MM.1S (cell line): ENCODE measurements at regions not wholly inside any gene's neighbourhood (a gene's known extent, or its start where the extent isn't known, plus 50 kb on each side); places are given as distances from the start of the nearest gene placed in this dataset.

ENCODE experiments used
- DNase-seq: peaks from one replicate; pipeline ENCODE4 v3.0.0-alpha.2; 2015
- H2AFZ ChIP-seq: fragments of 300-600 bp; sonication (generic); 2 replicates; pipeline ENCODE4 v1.6.0; 2016; ENCODE audit warnings: antibody characterized with exemption, low read length
- H3F3A ChIP-seq: fragments of 300-600 bp; sonication (generic); 2 replicates; pipeline ENCODE4 v1.6.1; 2016; ENCODE audit warnings: mild to moderate bottlenecking, antibody characterized with exemption, low read length, moderate library complexity, mixed read lengths; ENCODE audit not compliant: insufficient read depth
- H3K27ac ChIP-seq: fragments of 300-600 bp; sonication (generic); 2 replicates; pipeline ENCODE4 v1.5.1; 2016; ENCODE audit warnings: mild to moderate bottlenecking, low read length
- H3K27me3 ChIP-seq: fragments of 300-600 bp; sonication (generic); replicated peaks from 2 replicates; pipeline ENCODE4 v1.6.0; 2016; ENCODE audit warnings: low read length; ENCODE audit not compliant: insufficient read depth
- H3K36me3 ChIP-seq: fragments of 300-600 bp; sonication (generic); replicated peaks from 2 replicates; pipeline ENCODE4 v1.6.1; 2016; ENCODE audit warnings: mild to moderate bottlenecking, low read length, mixed read lengths; ENCODE audit not compliant: insufficient read depth
- H3K4me1 ChIP-seq: fragments of 300-600 bp; sonication (generic); 2 replicates; pipeline ENCODE4 v1.6.1; 2016; ENCODE audit warnings: low read length, mixed read lengths
- H3K4me2 ChIP-seq: fragments of 300-600 bp; sonication (generic); 2 replicates; pipeline ENCODE4 v1.6.0; 2016; ENCODE audit warnings: low read depth, low read length
- H3K4me3 ChIP-seq: fragments of 300-600 bp; sonication (generic); 2 replicates; pipeline ENCODE4 v1.5.1; 2016; ENCODE audit warnings: low read length, mixed read lengths
- H3K79me2 ChIP-seq: fragments of 300-600 bp; sonication (generic); 2 replicates; pipeline ENCODE4 v1.6.1; 2016; ENCODE audit warnings: mixed run types, low read length, mixed read lengths
- H3K9ac ChIP-seq: fragments of 300-600 bp; sonication (generic); 2 replicates; pipeline ENCODE4 v1.6.1; 2016; ENCODE audit warnings: low read length, mixed read lengths
- H3K9me2 ChIP-seq: fragments of 300-600 bp; sonication (generic); replicated peaks from 2 replicates; pipeline ENCODE4 v1.6.1; 2016; ENCODE audit warnings: mild to moderate bottlenecking, low read length, mixed read lengths; ENCODE audit not compliant: insufficient read depth
- H3K9me3 ChIP-seq: fragments of 300-600 bp; sonication (generic); replicated peaks from 2 replicates; pipeline ENCODE4 v1.6.1; 2016; ENCODE audit warnings: mild to moderate bottlenecking, low read length, mixed read lengths; ENCODE audit not compliant: insufficient read depth
- H4K20me1 ChIP-seq: fragments of 300-600 bp; sonication (generic); 2 replicates; pipeline ENCODE4 v1.6.1; 2016; ENCODE audit warnings: mild to moderate bottlenecking, low read length, moderate library complexity, mixed read lengths; ENCODE audit not compliant: insufficient read depth
- CTCF ChIP-seq: fragments of 300-600 bp; sonication (generic); IDR thresholded peaks from 2 replicates; pipeline ENCODE4 v1.5.1; 2016; ENCODE audit warnings: antibody characterized with exemption, low read length, mixed read lengths
- EZH2 ChIP-seq: fragments of 300-600 bp; sonication (generic); optimal IDR thresholded peaks from 2 replicates; pipeline ENCODE3; 2017; ENCODE audit warnings: low read depth, mild to moderate bottlenecking, antibody characterized with exemption, low read length, mixed read lengths
- EZH2phosphoT487 ChIP-seq: fragments of 300-600 bp; sonication (generic); IDR thresholded peaks from 2 replicates; pipeline ENCODE4 v1.6.1; 2018; ENCODE audit warnings: antibody characterized with exemption, low read length

- no peaks in the 10 kb centered on the region for H3K36me3 ChIP-seq
- H4K20me1 ChIP-seq: no peaks in the 10 kb centered on the region
- H3K9ac ChIP-seq: no peak overlapping the region
- H3K79me2 ChIP-seq: no peaks in the 10 kb centered on the region
- H3K9me3 ChIP-seq: no peaks in the 10 kb centered on the region
- H3K4me2 ChIP-seq: no peak overlapping the region
- no peaks in the 10 kb centered on the region for H3K4me1 ChIP-seq
- no peak for TF ChIP-seq EZH2
- TF ChIP-seq EZH2phosphoT487: no peak
- TF ChIP-seq CTCF: no peak
- no peak overlapping the region for H2AFZ ChIP-seq
- no peaks in the 10 kb centered on the region for H3K9me2 ChIP-seq
- H3K27me3 ChIP-seq: no peaks in the 10 kb centered on the region
- no peak overlapping the region for H3K4me3 ChIP-seq
- DNase-seq: no peak
- no peaks in the 10 kb centered on the region for H3F3A ChIP-seq
- no peak overlapping the region for H3K27ac ChIP-seq
Observed at GRCh38 chr22:34004058-34004457, 83.8 kb upstream of the LARGE1 start.

- H3K9me2 ChIP-seq: no peaks in the 10 kb centered on the region
- no peaks in the 10 kb centered on the region for H3K79me2 ChIP-seq
- no peak overlapping the region for H3K4me3 ChIP-seq
- H4K20me1 ChIP-seq: no peaks in the 10 kb centered on the region
- no peak overlapping the region for H3K4me2 ChIP-seq
- no peaks in the 10 kb centered on the region for H3F3A ChIP-seq
- H3K36me3 ChIP-seq: no peaks in the 10 kb centered on the region
- no peak for TF ChIP-seq CTCF
- no peak for TF ChIP-seq EZH2
- no peak for TF ChIP-seq EZH2phosphoT487
- no peak overlapping the region for H3K27ac ChIP-seq
- H2AFZ ChIP-seq: no peak overlapping the region
- no peaks in the 10 kb centered on the region for H3K4me1 ChIP-seq
- no peaks in the 10 kb centered on the region for H3K27me3 ChIP-seq
- H3K9ac ChIP-seq: no peak overlapping the region
- no peaks in the 10 kb centered on the region for H3K9me3 ChIP-seq
- no peak for DNase-seq
Observed at GRCh38 chr22:34010259-34010658, 90.0 kb upstream of the LARGE1 start.

- Histone ChIP-seq H3K9me3 (no peaks in the 10 kb centered on the region), H3K79me2 (no peaks in the 10 kb centered on the region), H3K9me2 (no peaks in the 10 kb centered on the region), H3K27ac (no peak overlapping the region), H4K20me1 (no peaks in the 10 kb centered on the region), H3K4me1 (no peaks in the 10 kb centered on the region), H2AFZ (no peak overlapping the region), H3K4me3 (no peak overlapping the region), H3F3A (no peaks in the 10 kb centered on the region), H3K4me2 (no peak overlapping the region), H3K36me3 (no peaks in the 10 kb centered on the region), H3K9ac (no peak overlapping the region), H3K27me3 (no peaks in the 10 kb centered on the region)
- TF ChIP-seq EZH2: no peak
- no peak for TF ChIP-seq CTCF
- TF ChIP-seq EZH2phosphoT487: no peak
- DNase-seq: no peak
Observed at GRCh38 chr22:34015642-34016041, 95.4 kb upstream of the LARGE1 start.
